Skeletal muscle satellite cell (primary cell): ENCODE measurements at regions not wholly inside any gene's neighbourhood (a gene's known extent, or its start where the extent isn't known, plus 50 kb on each side); places are given as distances from the start of the nearest gene placed in this dataset.

Experiments
- H3K27me3 ChIP-seq: 2 replicates; pipeline ENCODE4 v1.7.0; 2013; ENCODE audit warnings: low read length; ENCODE audit not compliant: control insufficient read depth, insufficient read depth
- H3K36me3 ChIP-seq: 2 replicates; pipeline ENCODE4 v1.7.0; 2013; ENCODE audit warnings: mild to moderate bottlenecking, control low read depth, low read length; ENCODE audit not compliant: insufficient read depth
- H3K4me1 ChIP-seq: 2 replicates; pipeline ENCODE4 v1.7.0; 2013; ENCODE audit warnings: low read length; ENCODE audit not compliant: control insufficient read depth, insufficient read depth
- H3K4me2 ChIP-seq: 2 replicates; pipeline ENCODE4 v1.7.0; 2013; ENCODE audit warnings: mild to moderate bottlenecking, low read length
- H3K4me3 ChIP-seq: 2 replicates; pipeline ENCODE4 v1.7.0; 2013; ENCODE audit warnings: low read length
- H3K9ac ChIP-seq: 2 replicates; pipeline ENCODE4 v1.7.0; 2013; ENCODE audit warnings: mild to moderate bottlenecking, low read depth, low read length, moderate library complexity
- H3K9me3 ChIP-seq: replicated peaks from 2 replicates; pipeline ENCODE4 v1.7.0; 2013; ENCODE audit warnings: mild to moderate bottlenecking, control low read depth, low read length

DNA sequence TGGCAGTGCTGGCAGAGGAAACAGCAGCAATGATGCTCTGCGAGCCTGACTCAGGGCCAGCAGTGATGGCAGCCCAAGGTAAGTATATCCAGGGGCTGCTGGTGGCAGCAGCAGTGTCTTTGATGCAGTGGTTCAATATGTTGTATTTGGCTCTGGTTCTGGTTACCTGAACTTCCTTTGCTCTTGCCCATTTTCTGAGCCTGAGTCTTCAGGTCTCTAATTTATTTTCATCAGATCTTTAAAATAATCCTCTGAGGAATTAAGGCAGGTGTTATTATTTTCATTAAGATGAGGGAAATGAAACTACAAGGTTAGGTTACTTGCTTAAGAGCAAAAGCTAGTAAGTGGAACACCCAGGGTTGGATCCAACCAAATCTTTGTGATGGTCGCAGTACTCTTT lies 102.8 kb upstream of the BMP2K start:
- Histone ChIP-seq H3K4me1 (no peaks in the 10 kb centered on the region), H3K36me3 (no peaks in the 10 kb centered on the region), H3K9me3 (no peaks in the 10 kb centered on the region), H3K27me3 (no peaks in the 10 kb centered on the region), H3K4me2 (no peak overlapping the region), H3K4me3 (no peak overlapping the region), H3K9ac (no peak overlapping the region)

DNA sequence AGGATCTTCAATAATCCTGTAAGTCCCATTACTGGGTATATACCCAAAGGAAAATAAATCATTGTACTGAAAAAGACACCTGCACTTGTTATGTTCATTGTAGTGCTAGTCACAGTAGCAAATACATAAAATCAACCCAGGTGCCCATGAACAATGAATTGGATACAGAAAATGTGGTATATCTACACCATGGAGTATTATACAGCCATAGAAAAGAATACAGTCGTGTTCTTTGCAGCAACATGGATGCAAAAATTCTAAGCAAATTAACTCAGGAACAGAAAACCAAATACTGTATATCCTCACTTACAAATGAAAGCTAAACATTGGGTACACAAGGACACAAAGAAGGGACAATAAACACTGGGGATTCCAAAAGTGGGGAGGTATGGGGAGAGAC lies 100.8 kb upstream of the BMP2K start:
- no peaks in the 10 kb centered on the region for H3K27me3 ChIP-seq
- H3K9me3 ChIP-seq, result no peaks in the 10 kb centered on the region
- H3K36me3 ChIP-seq, result no peaks in the 10 kb centered on the region
- H3K4me1 ChIP-seq, result no peaks in the 10 kb centered on the region
- no peak overlapping the region for H3K4me2 ChIP-seq
- no peak overlapping the region for H3K4me3 ChIP-seq
- H3K9ac ChIP-seq, result no peak overlapping the region

DNA sequence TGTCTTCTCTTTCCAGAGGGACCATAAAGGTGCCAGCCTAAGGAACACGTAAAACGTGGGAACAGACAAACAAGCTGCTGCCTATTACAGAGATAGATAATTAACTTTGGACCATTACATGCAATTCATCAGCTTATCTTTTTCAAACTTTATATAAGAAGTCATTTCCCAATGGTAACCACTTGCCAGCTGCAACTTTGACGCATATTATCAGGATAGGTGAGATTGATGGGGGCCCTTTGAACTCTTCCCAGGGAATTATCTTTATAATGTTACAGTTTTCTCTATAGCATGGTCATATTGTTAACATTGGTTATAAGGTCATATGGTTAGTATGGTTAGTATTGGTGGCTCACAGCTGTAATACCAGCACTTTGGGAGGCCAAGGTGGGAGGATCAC lies 94.1 kb upstream of the BMP2K start:
- H3K36me3 ChIP-seq, result no peaks in the 10 kb centered on the region

DNA sequence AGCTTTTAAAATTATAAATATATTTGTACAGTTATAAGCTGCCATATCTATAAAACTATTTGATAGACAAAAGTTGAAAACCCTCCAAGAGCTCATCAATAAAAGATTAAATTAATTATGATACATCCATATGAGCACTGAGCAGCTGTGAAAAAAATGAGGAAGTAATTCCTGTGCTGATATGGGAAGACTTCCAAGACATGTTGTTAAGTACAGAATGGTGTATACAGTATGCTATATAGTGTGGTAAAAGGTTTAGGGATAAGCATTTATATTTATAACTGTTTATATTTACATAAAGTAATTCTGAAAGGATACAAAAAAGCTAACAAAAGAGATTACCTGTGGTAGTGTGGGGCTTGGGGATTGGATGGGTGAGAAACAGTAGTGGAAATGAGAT lies 92.8 kb upstream of the BMP2K start:
- no peaks in the 10 kb centered on the region for H3K27me3 ChIP-seq
- H3K4me1 ChIP-seq, result peaks cover 20% of the 10 kb centered on the region
- H3K4me2 ChIP-seq, result no peak overlapping the region
- H3K9ac ChIP-seq, result no peak overlapping the region
- no peak overlapping the region for H3K4me3 ChIP-seq
- no peaks in the 10 kb centered on the region for H3K9me3 ChIP-seq
- H3K36me3 ChIP-seq, result no peaks in the 10 kb centered on the region

More for the DNA sequence above, 94.1 kb upstream of the BMP2K start:
- Histone ChIP-seq H3K4me3 (no peak overlapping the region), H3K4me1 (peaks cover 15% of the 10 kb centered on the region), H3K9me3 (no peaks in the 10 kb centered on the region), H3K9ac (no peak overlapping the region), H3K4me2 (no peak overlapping the region), H3K27me3 (no peaks in the 10 kb centered on the region)

DNA sequence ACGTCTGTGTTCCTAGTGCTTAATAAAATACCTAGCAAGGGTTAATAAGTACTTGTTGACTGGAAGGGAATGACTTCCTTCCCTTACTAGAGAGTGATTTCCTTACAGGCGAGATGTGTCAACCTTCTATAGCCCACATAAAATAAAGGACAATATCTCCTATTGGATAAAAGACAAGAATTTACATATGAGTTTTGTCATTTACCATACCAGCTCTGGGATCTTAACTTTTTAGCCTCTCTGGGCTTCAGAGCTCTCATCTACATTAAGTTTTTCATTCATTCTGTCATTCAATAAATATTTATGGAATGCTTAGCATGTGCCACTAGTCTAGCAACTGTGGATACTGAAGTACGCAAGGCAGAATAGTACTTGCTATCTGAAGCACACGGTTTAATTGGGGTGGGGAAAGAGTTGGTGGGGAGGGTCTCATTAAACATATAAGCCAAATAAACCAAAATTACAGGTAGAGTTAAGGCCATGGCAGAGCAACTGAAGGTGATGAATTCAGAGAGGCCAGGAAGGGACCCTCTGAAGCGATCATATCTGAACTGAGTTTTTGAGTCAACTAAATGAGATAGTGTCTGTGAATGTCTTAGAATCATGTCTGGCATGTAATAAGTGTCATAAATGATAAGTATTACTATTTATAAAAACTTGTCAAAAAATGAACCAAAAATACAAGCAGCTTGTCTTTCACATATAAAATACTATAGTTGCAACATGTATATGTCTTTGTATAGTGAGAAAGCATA lies 91.6 kb upstream of the BMP2K start:
- Histone ChIP-seq H3K9me3 (no peaks in the 10 kb centered on the region), H3K27me3 (no peaks in the 10 kb centered on the region), H3K9ac (peak overlapping the region; percentile 37)

DNA sequence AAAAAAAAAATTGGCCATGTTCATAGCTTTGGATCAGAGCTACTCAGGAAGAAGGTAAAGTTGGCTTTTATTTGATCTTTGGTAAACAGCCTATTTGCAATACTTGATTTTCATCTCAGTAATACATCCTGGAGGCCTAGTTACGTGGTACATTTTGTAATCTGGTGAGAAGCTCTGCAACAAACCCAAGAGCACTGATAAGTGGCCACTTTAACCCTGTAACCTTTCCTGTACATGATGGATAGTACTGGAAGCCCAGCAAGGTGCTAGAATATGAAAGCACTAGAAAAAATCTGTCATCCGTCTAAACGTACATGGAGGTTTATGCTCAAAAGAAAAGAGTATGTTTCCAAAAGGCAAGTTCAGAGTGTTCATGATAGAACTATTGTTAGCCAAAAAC lies 88.3 kb upstream of the BMP2K start:
- no peaks in the 10 kb centered on the region for H3K27me3 ChIP-seq
- H3K4me1 ChIP-seq, result peaks cover 39% of the 10 kb centered on the region
- H3K4me3 ChIP-seq, result no peak overlapping the region
- no peak overlapping the region for H3K9ac ChIP-seq
- H3K4me2 ChIP-seq, result no peak overlapping the region
- H3K36me3 ChIP-seq, result no peaks in the 10 kb centered on the region
- H3K9me3 ChIP-seq, result no peaks in the 10 kb centered on the region

More for the DNA sequence above, 91.6 kb upstream of the BMP2K start:
- Histone ChIP-seq H3K4me3 (no peak overlapping the region), H3K4me2 (peak overlapping the region; percentile 54), H3K4me1 (peaks cover 31% of the 10 kb centered on the region), H3K36me3 (no peaks in the 10 kb centered on the region)

DNA sequence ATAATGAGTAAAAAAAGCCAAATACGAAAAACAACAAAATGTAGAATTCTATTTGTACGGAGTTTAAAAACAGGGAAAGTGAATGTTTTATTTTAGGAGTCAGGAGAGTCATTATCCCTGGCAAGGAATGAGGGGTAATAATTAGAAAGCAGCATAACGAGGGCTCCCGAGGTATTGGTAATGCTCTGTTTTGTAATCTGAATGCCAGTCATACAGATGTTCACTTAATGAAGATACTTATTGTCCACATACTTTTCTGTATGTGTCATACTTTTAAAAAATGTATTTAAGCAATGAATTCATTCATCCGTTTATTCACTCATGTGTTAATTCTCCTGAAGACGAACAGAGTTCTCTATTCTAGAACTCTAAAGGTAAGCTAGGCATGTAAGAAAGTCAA lies 87.8 kb upstream of the BMP2K start:
- Histone ChIP-seq H3K4me3 (no peak overlapping the region), H3K4me1 (peaks cover 39% of the 10 kb centered on the region), H3K9me3 (no peaks in the 10 kb centered on the region)

DNA sequence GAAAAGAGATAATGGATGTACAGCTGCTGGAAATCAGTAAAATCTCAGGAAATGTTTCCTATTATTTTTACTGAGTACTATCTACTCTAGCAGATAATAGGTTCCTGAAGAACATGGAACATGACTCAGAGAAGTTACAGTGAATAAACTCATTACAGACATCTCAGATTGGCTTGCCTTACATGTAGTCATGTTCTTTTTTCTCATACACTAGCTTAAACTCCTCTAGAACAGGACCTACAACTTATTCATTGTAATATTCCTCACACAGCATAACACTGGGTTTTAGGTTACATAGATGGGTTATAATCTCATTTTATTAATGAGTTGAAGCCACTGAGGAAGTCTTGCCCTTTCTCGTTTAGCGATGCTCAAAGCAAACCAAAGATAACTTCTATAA lies 86.9 kb upstream of the BMP2K start:
- H3K36me3 ChIP-seq, result no peaks in the 10 kb centered on the region
- H3K4me1 ChIP-seq, result peaks cover 34% of the 10 kb centered on the region
- H3K27me3 ChIP-seq, result no peaks in the 10 kb centered on the region
- no peak overlapping the region for H3K4me3 ChIP-seq
- no peak overlapping the region for H3K4me2 ChIP-seq
- H3K9ac ChIP-seq, result no peak overlapping the region
- no peaks in the 10 kb centered on the region for H3K9me3 ChIP-seq

More for the DNA sequence above, 87.8 kb upstream of the BMP2K start:
- Histone ChIP-seq H3K36me3 (no peaks in the 10 kb centered on the region), H3K9ac (no peak overlapping the region), H3K4me2 (peak overlapping the region; percentile 5), H3K27me3 (no peaks in the 10 kb centered on the region)

DNA sequence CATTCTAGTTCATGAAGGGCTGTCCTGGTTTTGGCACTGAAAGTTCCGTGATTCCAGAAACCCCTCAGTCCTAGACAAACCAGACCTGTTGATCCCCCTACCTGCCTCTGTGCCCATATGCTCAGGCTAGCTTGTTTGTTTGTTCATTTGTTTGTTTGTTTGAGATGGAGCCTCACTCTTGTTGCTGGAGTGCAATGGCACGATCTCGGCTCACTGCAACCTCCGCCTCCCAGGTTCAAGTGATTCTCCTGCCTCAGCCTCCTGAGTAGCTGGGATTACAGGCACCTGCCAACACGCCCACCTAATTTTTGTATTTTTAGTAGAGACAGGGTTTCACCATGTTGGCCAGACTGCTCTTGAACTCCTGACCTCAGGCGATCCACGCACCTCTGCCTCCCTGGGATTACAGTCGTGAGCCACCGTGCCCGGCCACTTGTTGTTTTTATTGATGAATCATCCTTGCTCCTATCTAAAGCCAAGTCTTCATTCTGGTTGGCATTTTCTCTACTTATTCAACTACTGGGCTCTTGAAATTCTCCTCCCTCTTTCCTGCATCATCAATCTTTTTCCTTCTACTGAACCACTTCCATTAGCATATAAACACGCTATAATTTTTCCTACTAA lies 86.3 kb upstream of the BMP2K start:
- Histone ChIP-seq H3K4me2 (no peak overlapping the region), H3K36me3 (no peaks in the 10 kb centered on the region), H3K27me3 (no peaks in the 10 kb centered on the region), H3K4me1 (peaks cover 29% of the 10 kb centered on the region), H3K4me3 (no peak overlapping the region), H3K9ac (no peak overlapping the region), H3K9me3 (no peaks in the 10 kb centered on the region)

DNA sequence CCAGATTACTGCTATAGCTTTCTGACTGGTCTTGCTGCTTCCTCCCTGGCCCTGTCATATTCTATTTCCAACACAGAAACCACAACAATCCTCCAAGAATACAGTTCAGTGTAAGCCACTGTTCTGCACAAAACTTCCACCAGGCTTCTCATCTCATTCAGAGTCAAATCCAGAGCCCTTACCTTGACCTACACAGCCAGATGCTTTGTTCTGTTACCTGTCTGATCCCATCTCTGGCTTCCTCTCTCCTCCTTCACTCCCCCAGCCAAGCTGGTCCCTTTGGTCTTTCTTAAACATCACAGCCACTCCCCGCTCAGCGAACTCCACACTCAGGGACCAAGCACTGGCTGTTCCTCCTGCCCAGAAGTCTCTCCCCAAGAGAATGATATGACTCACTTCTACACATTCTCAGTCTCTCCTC lies 84.8 kb upstream of the BMP2K start:
- no peak overlapping the region for H3K9ac ChIP-seq

DNA sequence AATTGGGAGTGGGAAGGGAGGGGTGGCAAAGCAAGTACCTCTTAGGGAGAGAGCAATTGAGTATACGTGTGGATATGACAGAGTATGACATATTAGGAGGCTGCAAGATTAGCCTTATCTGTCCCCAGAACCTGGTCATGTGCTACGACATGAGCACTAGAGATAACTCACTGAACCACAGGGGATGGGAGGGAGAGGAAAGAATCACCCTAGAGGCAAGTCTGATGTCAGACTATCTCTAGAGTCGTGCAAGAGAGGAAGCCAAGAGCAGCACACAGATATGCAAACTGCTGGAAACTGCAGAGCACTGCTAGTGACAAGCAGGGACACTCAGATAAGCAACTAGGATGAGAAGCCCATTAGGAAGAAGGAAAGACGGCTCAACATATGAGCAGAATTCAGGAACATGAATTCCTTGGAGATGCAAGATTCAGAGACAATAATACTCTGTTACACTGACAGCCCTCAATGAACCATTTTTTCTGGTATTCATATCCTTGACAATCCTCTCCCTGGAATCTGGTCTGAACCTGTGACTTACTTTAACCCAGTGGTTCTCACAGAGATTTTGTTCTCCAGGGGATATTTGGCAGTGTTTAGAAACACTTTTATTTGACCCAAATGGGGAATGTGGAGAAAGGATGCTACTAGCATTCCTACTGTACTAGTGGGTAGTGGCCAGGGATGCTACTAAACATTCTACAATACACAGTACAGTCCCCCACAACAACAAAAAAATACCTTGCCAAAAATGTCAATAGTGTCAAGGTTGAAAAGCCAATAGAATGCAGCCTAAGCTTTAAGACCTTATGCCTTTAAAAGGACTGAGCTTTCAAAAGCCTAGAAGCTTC lies 84.0 kb upstream of the BMP2K start:
- H3K36me3 ChIP-seq, result no peaks in the 10 kb centered on the region
- no peaks in the 10 kb centered on the region for H3K27me3 ChIP-seq
- H3K9ac ChIP-seq, result no peak overlapping the region
- H3K4me1 ChIP-seq, result peaks cover 26% of the 10 kb centered on the region
- H3K4me3 ChIP-seq, result no peak overlapping the region
- H3K9me3 ChIP-seq, result no peaks in the 10 kb centered on the region
- no peak overlapping the region for H3K4me2 ChIP-seq

More for the DNA sequence above, 84.8 kb upstream of the BMP2K start:
- H3K36me3 ChIP-seq, result no peaks in the 10 kb centered on the region
- H3K4me1 ChIP-seq, result peaks cover 26% of the 10 kb centered on the region
- no peaks in the 10 kb centered on the region for H3K27me3 ChIP-seq
- no peak overlapping the region for H3K4me3 ChIP-seq
- no peak overlapping the region for H3K4me2 ChIP-seq
- H3K9me3 ChIP-seq, result no peaks in the 10 kb centered on the region
